Gastrocnemius medialis (tissue), 4 donors: ENCODE measurements at regions not wholly inside any gene's neighbourhood (a gene's known extent, or its start where the extent isn't known, plus 50 kb on each side); places are given as distances from the start of the nearest gene placed in this dataset.
"Not testable (repeated sequence)": the region's sequence is repeated elsewhere in the genome, so short reads cannot be mapped to it uniquely, and the experiment has no call there.

Source experiments
- ATAC-seq, 2 donors: fragments of 150-250 bp; one replicate each; pipeline ENCODE4 v1.9.1; 2016
- DNase-seq, 2 donors: peaks; one replicate each; pipeline ENCODE4 v3.0.0-alpha.2; 2019
- H3K27ac ChIP-seq, 4 donors: fragments of 200-600 bp; sonication (generic); 1 replicate in 1 of 4; 2 replicates in 3 of 4; pipeline ENCODE4 v1.5.1; 2016 to 2018; ENCODE audit warnings: mild to moderate bottlenecking in 2 of 4, moderate library complexity in 1 of 4
- H3K27me3 ChIP-seq, 3 donors: fragments of 200-600 bp; sonication (generic) in 2 of 3; 1 replicate in 1 of 3; 2 replicates in 2 of 3; pipeline versions ENCODE4 v1.5.1 to v1.6.0; 2016 to 2019; ENCODE audit warnings: mild to moderate bottlenecking in 1 of 3, moderate library complexity in 1 of 3
- H3K36me3 ChIP-seq, 2 donors: fragments of 200-600 bp; sonication (generic) in 1 of 2; one replicate each; pipeline ENCODE4 v1.5.1; 2017 to 2018
- H3K4me1 ChIP-seq, 2 donors: fragments of 200-600 bp; sonication (generic) in 1 of 2; one replicate each; pipeline ENCODE4 v1.5.1; 2016 to 2017; ENCODE audit warnings: mild to moderate bottlenecking in 2 of 2
- H3K4me3 ChIP-seq, 4 donors: fragments of 200-600 bp; sonication (generic) in 3 of 4; 1 replicate in 1 of 4; 2 replicates in 3 of 4; pipeline ENCODE4 v1.5.1; 2016 to 2019; ENCODE audit warnings: mild to moderate bottlenecking in 2 of 4
- H3K9me3 ChIP-seq, 3 donors: fragments of 200-600 bp; sonication (generic) in 2 of 3; 1 replicate in 1 of 3; 2 replicates in 2 of 3; pipeline ENCODE4 v1.5.1; 2016 to 2019
- CTCF ChIP-seq, 5 experiments: fragments of 450-650 bp in 3 of 5; fragments of 200-600 bp in 2 of 5; sonication (generic) in 2 of 5; IDR thresholded peaks in 4 of 5; conservative IDR thresholded peaks in 1 of 5; 1 replicate in 4 of 5; 2 replicates in 1 of 5; pipeline ENCODE4 v1.5.1; 2016 to 2019; ENCODE audit warnings: antibody characterized with exemption in 5 of 5, mild to moderate bottlenecking in 3 of 5, moderate library complexity in 3 of 5
- POLR2A ChIP-seq, 2 donors: fragments of 450-650 bp; IDR thresholded peaks; one replicate each; pipeline ENCODE4 v1.6.1; 2017; ENCODE audit warnings: antibody characterized with exemption in 2 of 2, mild to moderate bottlenecking in 2 of 2, moderate library complexity in 2 of 2
- in situ Hi-C, 4 donors: fragments of 200-750 bp; cut with MboI; loops; one replicate each; pipeline versions ENCODE4 v1.15.0 to v1.8.0; 2017; ENCODE audit warnings: low sequenced_read_pairs in 4 of 4
- intact Hi-C: fragments of 100-400 bp; cut with DNase I; formaldehyde crosslinking; loops from one replicate; pipeline ENCODE4 v1.15.1; 2023; ENCODE audit warnings: low total_unique reads

DNA sequence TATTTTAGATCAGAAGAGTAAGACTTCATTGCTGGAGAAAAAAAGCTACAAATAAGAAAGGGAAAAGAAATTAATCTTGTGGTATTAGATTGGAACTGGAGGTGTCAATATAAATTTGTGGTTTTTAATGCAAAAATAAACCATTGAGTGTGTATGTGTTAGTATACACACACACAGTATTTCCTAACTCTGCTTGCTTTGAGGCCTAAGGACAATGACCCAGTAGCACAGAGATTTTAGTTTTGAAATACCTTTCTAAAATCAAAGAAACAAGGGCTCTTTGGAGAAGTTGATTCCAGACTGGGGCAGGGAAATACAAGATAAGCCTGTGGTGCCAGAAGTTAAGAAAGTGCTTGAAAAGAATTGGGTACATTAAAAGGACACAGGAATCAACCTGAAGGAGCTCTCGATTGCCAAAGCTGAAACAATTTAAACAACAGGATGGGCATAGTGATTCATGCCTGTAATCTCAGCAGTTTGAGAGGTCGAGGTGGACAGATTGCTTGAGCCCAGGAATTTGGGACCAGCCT lies 84.6 kb upstream of the DTNBP1 start:
- ATAC-seq = no peak
- Histone ChIP-seq H3K27ac (no peak overlapping the region), H3K27me3 (no peaks in the 10 kb centered on the region), H3K4me1 (no peaks in the 10 kb centered on the region), H3K4me3 (no peak overlapping the region), H3K9me3 (no peaks in the 10 kb centered on the region), H3K36me3 (no peaks in the 10 kb centered on the region)
- intact Hi-C loops = no loop called here
- in situ Hi-C loops = no loop called here
- TF ChIP-seq POLR2A (IDR thresholded peaks at IDR 0.05) (no peak), CTCF (IDR thresholded peaks at IDR 0.05 in 4 of 5, conservative IDR thresholded peaks at IDR 0.05 in 1 of 5) (no peak)
- no peak for DNase-seq

DNA sequence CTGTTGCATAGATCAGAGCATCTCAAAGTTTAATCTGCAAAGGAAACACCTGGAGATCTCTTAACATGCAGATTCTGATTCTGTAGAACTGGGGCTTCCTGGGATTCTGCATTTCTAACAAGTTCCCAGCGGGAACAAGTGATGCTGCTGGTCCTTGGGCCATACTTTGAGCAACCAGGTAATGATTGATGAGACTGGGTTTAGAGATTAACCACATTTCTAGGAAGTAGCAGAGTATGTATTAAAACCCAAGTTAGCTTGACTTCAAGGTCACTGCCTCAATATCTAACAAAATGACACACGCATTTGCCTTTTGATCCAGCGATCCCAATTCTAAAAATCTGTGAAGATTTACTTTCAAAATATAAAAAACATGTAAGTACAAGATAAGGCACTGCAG lies 83.0 kb upstream of the DTNBP1 start:
- no peak overlapping the region for H3K4me3 ChIP-seq
- no peak overlapping the region for H3K27ac ChIP-seq
- in situ Hi-C loops (no loop called here), intact Hi-C loops (no loop called here)
- H3K4me1 ChIP-seq = no peaks in the 10 kb centered on the region
- H3K27me3 ChIP-seq = no peaks in the 10 kb centered on the region
- H3K36me3 ChIP-seq = no peaks in the 10 kb centered on the region
- ATAC-seq = no peak
- TF ChIP-seq CTCF (IDR thresholded peaks at IDR 0.05 in 4 of 5, conservative IDR thresholded peaks at IDR 0.05 in 1 of 5) = no peak
- no peak for TF ChIP-seq POLR2A (IDR thresholded peaks at IDR 0.05)
- no peaks in the 10 kb centered on the region for H3K9me3 ChIP-seq
- no peak for DNase-seq

GRCh38 chr6:15744818-15745402 lies 82.1 kb upstream of the DTNBP1 start:
- TF ChIP-seq POLR2A (IDR thresholded peaks at IDR 0.05) (no peak), CTCF (IDR thresholded peaks at IDR 0.05 in 4 of 5, conservative IDR thresholded peaks at IDR 0.05 in 1 of 5) (no peak)
- Histone ChIP-seq H3K4me3 (no peak overlapping the region), H3K9me3 (no peaks in the 10 kb centered on the region), H3K4me1 (no peaks in the 10 kb centered on the region), H3K36me3 (no peaks in the 10 kb centered on the region), H3K27me3 (no peaks in the 10 kb centered on the region), H3K27ac (no peak overlapping the region)
- DNase-seq (no peak), ATAC-seq (no peak)
- intact Hi-C loops = no loop called here
- in situ Hi-C loops = no loop called here

- intact Hi-C loops, H3K9me3 ChIP-seq, DNase-seq, ATAC-seq, H3K4me1 ChIP-seq, H3K27me3 ChIP-seq, H3K27ac ChIP-seq, H3K4me3 ChIP-seq, H3K36me3 ChIP-seq, in situ Hi-C loops: not testable (repeated sequence)
These were observed 79.2 kb upstream of the DTNBP1 start for GRCh38 chr6:15742013-15742412.

- Histone ChIP-seq H3K4me1 (no peaks in the 10 kb centered on the region), H3K27me3 (no peaks in the 10 kb centered on the region), H3K9me3 (no peaks in the 10 kb centered on the region), H3K36me3 (no peaks in the 10 kb centered on the region), H3K27ac (no peak overlapping the region), H3K4me3 (no peak overlapping the region)
- TF ChIP-seq POLR2A (IDR thresholded peaks at IDR 0.05) (no peak), CTCF (IDR thresholded peaks at IDR 0.05 in 4 of 5, conservative IDR thresholded peaks at IDR 0.05 in 1 of 5) (no peak)
- in situ Hi-C loops = no loop called here
- intact Hi-C loops = no loop called here
- no peak for ATAC-seq
- DNase-seq = no peak
These were observed 78.6 kb upstream of the DTNBP1 start for GRCh38 chr6:15741405-15741804.
